ENCODE measurements at regions not wholly inside any gene's neighbourhood (a gene's known extent, or its start where the extent isn't known, plus 50 kb on each side); places are given as distances from the start of the nearest gene placed in this dataset.
"Not testable (repeated sequence)": the region's sequence is repeated elsewhere in the genome, so short reads cannot be mapped to it uniquely, and the experiment has no call there.

DNA sequence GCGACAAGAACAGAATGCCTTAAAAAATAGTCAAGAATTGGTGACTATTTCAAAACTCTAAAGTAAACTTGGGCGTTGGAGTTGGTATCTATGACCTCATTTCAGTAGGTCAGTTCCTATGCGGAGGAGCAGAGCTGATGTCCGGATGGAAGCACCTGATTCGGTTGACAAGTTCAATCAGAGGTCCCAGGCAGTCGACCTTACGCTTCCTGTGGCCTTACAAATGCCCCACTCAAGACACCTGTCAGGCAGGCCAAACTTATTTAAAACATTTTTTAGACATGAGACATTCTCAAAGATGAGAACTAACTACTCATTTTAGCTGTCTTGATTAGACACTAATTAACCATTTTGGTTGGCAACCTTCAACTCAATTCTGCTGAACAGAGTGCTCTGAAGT lies 137.7 kb upstream of the ADAMTS3 start:
- H3K36me3 ChIP-seq (ENCODE audit: control insufficient read depth in 2 of 2, extremely low read depth in 1 of 2, insufficient read depth in 2 of 2, low read length in 2 of 2): no peaks in the 10 kb centered on the region
- peaks cover 0 to 4% of the 10 kb centered on the region in 2 experiments for H3K27me3 ChIP-seq (ENCODE audit: control insufficient read depth in 2 of 2, insufficient read depth in 2 of 2, low read length in 2 of 2)
- H4K20me1 ChIP-seq (replicated peaks; ENCODE audit: control insufficient read depth, extremely low read depth, insufficient read depth, low read length): no peaks in the 10 kb centered on the region
- H3K79me2 ChIP-seq (ENCODE audit: control insufficient read depth, insufficient read depth, low read length): no peaks in the 10 kb centered on the region
- H3K9ac ChIP-seq (replicated peaks; ENCODE audit: extremely low read depth, insufficient read depth, low read length): no peak overlapping the region
- FAIRE-seq: no peak
- H3K27ac ChIP-seq (ENCODE audit: insufficient read depth, low read depth, low read length): no peak overlapping the region
- no peak overlapping the region for H2AFZ ChIP-seq (ENCODE audit: low read depth, low read length)
- H3K4me2 ChIP-seq (ENCODE audit: insufficient read depth, low read length): no peak overlapping the region
- H3K4me1 ChIP-seq (ENCODE audit: control insufficient read depth, extremely low read depth, insufficient read depth, low read length): no peaks in the 10 kb centered on the region
- intact Hi-C loops (cut with micrococcal nuclease) (no loop called here), dilution Hi-C loops (cut with MboI; ENCODE audit: extremely low pct_ligation_motif_present, low sequenced_read_pairs) (no loop called here)
- no peaks in the 10 kb centered on the region for H3K9me1 ChIP-seq (replicated peaks; ENCODE audit: control insufficient read depth, extremely low read depth, insufficient read depth, low read length)
- TF ChIP-seq GATA2 (IDR thresholded peaks at IDR 0.05; ENCODE audit: insufficient read depth, insufficient read length, low read depth, low read length) (no peak), FOS (IDR thresholded peaks at IDR 0.05; ENCODE audit: borderline replicate concordance, insufficient read depth, low read length) (no peak), JUN (IDR thresholded peaks at IDR 0.05; ENCODE audit: borderline replicate concordance, insufficient read depth, insufficient read length, low read depth) (no peak)
- ChIA-PET CTCF (no interaction called here), POLR2A (no interaction called here)
- no peaks in the 10 kb centered on the region for H3K9me3 ChIP-seq (replicated peaks; ENCODE audit: control insufficient read depth, insufficient read depth, low read length)
- DNase-seq (ENCODE audit: low read depth, low spot score): no peak
- no peak overlapping the region for H3K4me3 ChIP-seq (replicated peaks in 1 of 3; ENCODE audit: insufficient read depth in 1 of 3, low read depth in 1 of 3, low read length in 3 of 3)
- BruUV-seq (replicated peaks): no TSS peak

DNA sequence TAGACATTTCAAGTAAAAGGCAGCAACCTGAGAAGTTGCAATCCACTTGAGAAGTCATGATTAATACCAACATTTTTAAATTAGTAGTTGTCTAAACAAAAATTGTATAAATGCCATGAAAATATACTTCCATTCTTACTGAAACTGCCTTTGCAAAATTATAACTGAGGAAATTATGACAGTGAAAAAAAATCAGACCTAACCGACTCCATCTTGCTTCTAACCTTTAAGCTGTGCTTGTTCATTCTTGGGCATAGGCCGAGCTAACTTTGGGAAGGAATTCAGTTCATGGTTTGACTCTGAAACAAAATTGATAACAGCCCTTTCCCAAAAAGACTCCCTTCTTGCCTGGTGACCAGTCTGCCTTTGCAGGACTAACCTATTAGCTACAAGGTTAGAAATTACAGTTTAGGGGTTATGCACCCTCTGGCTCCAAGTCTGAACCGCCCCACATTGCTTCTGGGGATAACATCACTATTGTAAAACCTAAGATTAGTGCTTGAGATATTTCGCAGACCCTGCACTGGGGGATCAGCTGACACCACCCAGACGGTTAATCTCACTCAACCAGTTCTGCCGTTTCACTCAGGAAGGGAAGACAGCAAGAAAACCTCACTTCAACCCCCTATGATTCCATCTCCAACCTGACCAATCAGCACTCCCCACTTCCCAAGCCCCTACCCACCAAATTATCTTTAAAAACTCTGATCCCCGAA lies 136.1 kb upstream of the ADAMTS3 start:
- H3K9ac ChIP-seq (replicated peaks; ENCODE audit: extremely low read depth, insufficient read depth, low read length); H3K9me3 ChIP-seq (replicated peaks; ENCODE audit: control insufficient read depth, insufficient read depth, low read length); H3K4me1 ChIP-seq (ENCODE audit: control insufficient read depth, extremely low read depth, insufficient read depth, low read length); DNase-seq (ENCODE audit: low read depth, low spot score); dilution Hi-C loops (cut with MboI; ENCODE audit: extremely low pct_ligation_motif_present, low sequenced_read_pairs); H3K27me3 ChIP-seq (ENCODE audit: control insufficient read depth in 2 of 2, insufficient read depth in 2 of 2, low read length in 2 of 2); H4K20me1 ChIP-seq (replicated peaks; ENCODE audit: control insufficient read depth, extremely low read depth, insufficient read depth, low read length); POLR2A ChIA-PET; H3K4me2 ChIP-seq (ENCODE audit: insufficient read depth, low read length); H3K4me3 ChIP-seq (replicated peaks in 1 of 3; ENCODE audit: insufficient read depth in 1 of 3, low read depth in 1 of 3, low read length in 3 of 3); H3K79me2 ChIP-seq (ENCODE audit: control insufficient read depth, insufficient read depth, low read length); H3K9me1 ChIP-seq (replicated peaks; ENCODE audit: control insufficient read depth, extremely low read depth, insufficient read depth, low read length); H3K27ac ChIP-seq (ENCODE audit: insufficient read depth, low read depth, low read length); H3K36me3 ChIP-seq (ENCODE audit: control insufficient read depth in 2 of 2, extremely low read depth in 1 of 2, insufficient read depth in 2 of 2, low read length in 2 of 2); BruUV-seq (replicated peaks); FAIRE-seq; H2AFZ ChIP-seq (ENCODE audit: low read depth, low read length): not testable (repeated sequence)
- intact Hi-C loops (cut with micrococcal nuclease): loop anchor here (5.0 kb wide), 2 partner anchors 182 to 408 kb away; no protein-coding TSS in a partner anchor
- CTCF ChIA-PET: interaction anchor here (1.3 kb wide), 1 partner anchor 311 kb away, joined by 4 read pairs; no protein-coding TSS in a partner anchor
